ENCODE measurements at regions not wholly inside any gene's neighbourhood (a gene's known extent, or its start where the extent isn't known, plus 50 kb on each side); places are given as distances from the start of the nearest gene placed in this dataset.

DNA sequence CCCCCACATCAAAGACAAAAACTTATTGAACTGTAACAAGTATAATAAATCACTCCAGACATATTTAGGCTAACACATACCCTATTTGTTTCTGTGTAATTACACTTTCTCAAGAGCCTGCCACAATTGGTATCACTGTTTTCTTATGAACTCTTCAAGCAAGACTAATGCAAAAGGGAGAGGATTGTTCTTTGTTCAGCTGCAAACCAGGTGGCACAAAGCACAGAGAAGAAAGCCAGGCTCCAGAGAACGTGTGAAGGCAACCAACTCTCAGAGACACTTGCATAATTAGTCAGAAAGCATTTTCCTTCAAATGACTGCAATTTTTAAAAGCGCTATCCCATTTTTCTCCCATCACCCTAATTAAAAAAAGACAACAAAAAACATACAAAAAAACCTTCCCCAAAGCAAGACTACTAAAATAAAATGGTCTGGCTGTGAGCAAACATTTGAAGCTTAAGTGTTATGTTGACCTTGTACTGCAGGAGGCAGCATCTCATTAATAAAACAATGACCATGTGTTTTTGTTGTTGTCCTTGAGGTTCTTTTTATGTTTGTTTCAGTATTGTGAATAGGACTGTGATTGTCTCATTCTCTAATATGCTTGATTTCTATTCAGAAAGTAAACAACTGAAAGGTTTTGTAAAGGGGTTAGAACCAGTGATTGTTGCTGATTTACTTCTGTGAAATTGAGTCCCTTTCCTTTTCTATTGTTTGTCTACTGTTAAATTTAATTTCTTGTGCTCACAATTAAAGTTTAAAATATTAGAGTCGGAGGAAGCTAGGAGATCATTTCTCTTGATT, 452.7 kb upstream of the PDE3A start:
- TF ChIP-seq, protein P1, sequence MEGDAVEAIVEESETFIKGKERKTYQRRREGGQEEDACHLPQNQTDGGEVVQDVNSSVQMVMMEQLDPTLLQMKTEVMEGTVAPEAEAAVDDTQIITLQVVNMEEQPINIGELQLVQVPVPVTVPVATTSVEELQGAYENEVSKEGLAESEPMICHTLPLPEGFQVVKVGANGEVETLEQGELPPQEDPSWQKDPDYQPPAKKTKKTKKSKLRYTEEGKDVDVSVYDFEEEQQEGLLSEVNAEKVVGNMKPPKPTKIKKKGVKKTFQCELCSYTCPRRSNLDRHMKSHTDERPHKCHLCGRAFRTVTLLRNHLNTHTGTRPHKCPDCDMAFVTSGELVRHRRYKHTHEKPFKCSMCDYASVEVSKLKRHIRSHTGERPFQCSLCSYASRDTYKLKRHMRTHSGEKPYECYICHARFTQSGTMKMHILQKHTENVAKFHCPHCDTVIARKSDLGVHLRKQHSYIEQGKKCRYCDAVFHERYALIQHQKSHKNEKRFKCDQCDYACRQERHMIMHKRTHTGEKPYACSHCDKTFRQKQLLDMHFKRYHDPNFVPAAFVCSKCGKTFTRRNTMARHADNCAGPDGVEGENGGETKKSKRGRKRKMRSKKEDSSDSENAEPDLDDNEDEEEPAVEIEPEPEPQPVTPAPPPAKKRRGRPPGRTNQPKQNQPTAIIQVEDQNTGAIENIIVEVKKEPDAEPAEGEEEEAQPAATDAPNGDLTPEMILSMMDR (IDR thresholded peaks at IDR 0.05) = peak in 5 of 6 experiments; percentile 25 to 87 (median 77)
- no peak for TF ChIP-seq POLR2A (IDR thresholded peaks at IDR 0.05)

Data from Peyer's patch (tissue), 4 donors.